Keratinocyte (primary cell): ENCODE measurements at regions not wholly inside any gene's neighbourhood (a gene's known extent, or its start where the extent isn't known, plus 50 kb on each side); places are given as distances from the start of the nearest gene placed in this dataset.

Experiments
- DNase-seq: peaks from one replicate; pipeline ENCODE4 v3.0.0-alpha.2; 2011; ENCODE audit warnings: low read depth, missing footprints, low spot score
- FAIRE-seq: peaks from 2 replicates; lab custom pipeline; 2011; peaks lifted over from hg19 to GRCh38; lab: Jason Lieb, UNC
- H2AFZ ChIP-seq: 2 replicates; pipeline ENCODE4 v1.6.0; 2012; ENCODE audit warnings: low read length, control low read depth, inconsistent platforms; ENCODE audit not compliant: control insufficient read depth
- H3K27ac ChIP-seq: 2 replicates; pipeline ENCODE4 v1.5.1; 2011; ENCODE audit warnings: low read length; ENCODE audit not compliant: control insufficient read depth, insufficient read depth
- H3K27me3 ChIP-seq: 3 replicates; pipeline ENCODE4 v1.6.0; 2011; ENCODE audit warnings: low read length; ENCODE audit not compliant: control insufficient read depth, insufficient read depth; ENCODE audit errors: extremely low read depth
- H3K36me3 ChIP-seq, 2 experiments: 2 replicates in 1 of 2; 3 replicates in 1 of 2; pipeline ENCODE4 v1.5.1; 2011; ENCODE audit warnings: low read length in 2 of 2, mild to moderate bottlenecking in 1 of 2; ENCODE audit not compliant: control insufficient read depth in 2 of 2, insufficient read depth in 2 of 2; ENCODE audit errors: extremely low read depth in 1 of 2
- H3K4me1 ChIP-seq: 3 replicates; pipeline ENCODE4 v1.5.1; 2011; ENCODE audit warnings: low read length; ENCODE audit not compliant: control insufficient read depth, insufficient read depth; ENCODE audit errors: extremely low read depth
- H3K4me2 ChIP-seq: 3 replicates; pipeline ENCODE4 v1.6.0; 2011; ENCODE audit warnings: low read depth, low read length; ENCODE audit not compliant: control insufficient read depth, insufficient read depth; ENCODE audit errors: extremely low read depth
- H3K4me3 ChIP-seq, 3 experiments: fragments of 200-600 bp in 1 of 3; sonication (generic) in 1 of 3; 2 replicates in 2 of 3; 3 replicates in 1 of 3; pipeline ENCODE4 v1.5.1; 2011 to 2016; ENCODE audit warnings: low read length in 3 of 3, mild to moderate bottlenecking in 3 of 3, control low read depth in 2 of 3, inconsistent platforms in 1 of 3, low read depth in 1 of 3, mixed read lengths in 1 of 3, mixed run types in 1 of 3, moderate library complexity in 1 of 3; ENCODE audit not compliant: control insufficient read depth in 2 of 3, insufficient read depth in 2 of 3; ENCODE audit errors: extremely low read depth in 1 of 3
- H3K79me2 ChIP-seq: 2 replicates; pipeline ENCODE4 v1.6.0; 2012; ENCODE audit warnings: low read length; ENCODE audit not compliant: control insufficient read depth, insufficient read depth
- H3K9ac ChIP-seq: 3 replicates; pipeline ENCODE4 v1.6.0; 2011; ENCODE audit warnings: low read length; ENCODE audit not compliant: control insufficient read depth, insufficient read depth; ENCODE audit errors: extremely low read depth
- H3K9me1 ChIP-seq: 3 replicates; pipeline ENCODE4 v1.6.0; 2011; ENCODE audit warnings: low read length; ENCODE audit not compliant: control insufficient read depth, insufficient read depth; ENCODE audit errors: extremely low read depth
- H3K9me3 ChIP-seq: 2 replicates; pipeline ENCODE4 v1.5.1; 2012; ENCODE audit warnings: low read depth, low read length; ENCODE audit not compliant: control insufficient read depth
- H4K20me1 ChIP-seq: 3 replicates; pipeline ENCODE4 v1.6.0; 2011; ENCODE audit warnings: low read length; ENCODE audit not compliant: control insufficient read depth, insufficient read depth; ENCODE audit errors: extremely low read depth
- CTCF ChIP-seq, 3 experiments: IDR thresholded peaks in 1 of 3; conservative IDR thresholded peaks in 1 of 3; optimal IDR thresholded peaks in 1 of 3; 2 replicates in 2 of 3; 3 replicates in 1 of 3; pipeline versions ENCODE3 to v1.5.1; 2011; ENCODE audit warnings: low read length in 3 of 3, mild to moderate bottlenecking in 3 of 3, moderate library complexity in 2 of 3, control low read depth in 1 of 3, inconsistent platforms in 1 of 3; ENCODE audit not compliant: insufficient read depth in 2 of 3; ENCODE audit errors: extremely low read depth in 1 of 3
- EZH2 ChIP-seq: IDR thresholded peaks from one replicate; pipeline ENCODE4 v1.6.1; 2012; ENCODE audit warnings: inconsistent platforms, mild to moderate bottlenecking, low read length, moderate library complexity
- dilution Hi-C: fragments of 300-500 bp; cut with MboI; formaldehyde crosslinking; loops from one replicate; pipeline ENCODE4 v1.7.0; 2020; ENCODE audit warnings: low sequenced_read_pairs; ENCODE audit not compliant: extremely low pct_ligation_motif_present

DNA sequence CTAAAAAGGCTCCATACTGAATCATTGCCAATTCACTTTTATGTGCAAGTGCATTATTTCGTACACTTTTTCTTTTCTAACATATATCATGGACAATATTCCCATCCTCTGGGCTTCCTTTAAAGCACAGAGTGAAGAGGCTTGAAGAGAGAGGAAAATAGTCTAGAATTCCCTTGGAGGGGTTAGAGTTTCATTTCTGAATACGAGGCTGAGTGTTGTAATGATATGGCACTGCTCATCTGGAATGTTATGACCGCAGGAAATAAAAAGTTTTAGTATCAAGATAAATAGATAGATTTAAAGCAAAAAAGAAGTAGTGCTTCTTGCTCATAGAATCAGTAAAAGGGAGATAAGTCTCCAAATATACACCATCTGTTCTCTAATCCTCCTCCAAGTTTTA, 412.3 kb upstream of the SLITRK1 start:
- Histone ChIP-seq H3K9ac (no peak overlapping the region), H3K27me3 (no peaks in the 10 kb centered on the region), H3K27ac (no peak overlapping the region), H3K4me3 (no peak overlapping the region), H3K36me3 (no peaks in the 10 kb centered on the region), H3K9me1 (no peaks in the 10 kb centered on the region), H2AFZ (no peak overlapping the region), H3K9me3 (no peaks in the 10 kb centered on the region), H4K20me1 (no peaks in the 10 kb centered on the region), H3K79me2 (no peaks in the 10 kb centered on the region), H3K4me1 (no peaks in the 10 kb centered on the region), H3K4me2 (no peak overlapping the region)
- no peak for FAIRE-seq
- TF ChIP-seq EZH2 (no peak), CTCF (optimal IDR thresholded peaks at IDR 0.05 in 1 of 3, IDR thresholded peaks at IDR 0.05 in 1 of 3, conservative IDR thresholded peaks at IDR 0.05 in 1 of 3; ENCODE audit: extremely low read depth in 1 of 3, insufficient read depth in 2 of 3, low read length in 3 of 3) (no peak)
- dilution Hi-C loops = no loop called here
- DNase-seq = no peak

DNA sequence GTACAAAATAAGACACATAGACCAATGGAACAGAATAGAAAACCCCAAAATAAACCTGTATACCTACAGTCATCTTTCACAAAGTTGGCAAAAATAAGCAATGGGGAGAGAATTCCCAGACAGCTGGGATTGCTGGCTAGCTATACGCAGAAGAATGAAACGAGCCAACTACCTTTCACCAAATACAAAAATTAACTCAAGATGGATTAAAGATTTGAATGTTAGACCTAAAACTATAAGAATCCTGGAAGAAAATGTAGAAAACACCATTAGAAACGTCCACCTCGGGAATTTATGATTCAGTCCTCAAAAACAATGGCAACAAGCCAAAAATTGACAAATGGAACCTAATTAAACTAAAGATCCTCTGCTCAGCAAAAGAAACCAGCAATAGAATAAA, 408.1 kb upstream of the SLITRK1 start:
- TF ChIP-seq CTCF (optimal IDR thresholded peaks at IDR 0.05 in 1 of 3, IDR thresholded peaks at IDR 0.05 in 1 of 3, conservative IDR thresholded peaks at IDR 0.05 in 1 of 3; ENCODE audit: extremely low read depth in 1 of 3, insufficient read depth in 2 of 3, low read length in 3 of 3) (no peak), EZH2 (no peak)
- H3K9ac ChIP-seq = no peak overlapping the region
- H3K4me2 ChIP-seq = no peak overlapping the region
- no peak overlapping the region for H3K27ac ChIP-seq
- H3K9me3 ChIP-seq = no peaks in the 10 kb centered on the region
- no peaks in the 10 kb centered on the region for H3K36me3 ChIP-seq
- no peak overlapping the region for H2AFZ ChIP-seq
- H3K4me3 ChIP-seq = no peak overlapping the region
- DNase-seq (no peak), FAIRE-seq (no peak)
- H4K20me1 ChIP-seq = no peaks in the 10 kb centered on the region
- no peaks in the 10 kb centered on the region for H3K27me3 ChIP-seq
- no peaks in the 10 kb centered on the region for H3K79me2 ChIP-seq
- H3K9me1 ChIP-seq = no peaks in the 10 kb centered on the region
- H3K4me1 ChIP-seq = no peaks in the 10 kb centered on the region
- dilution Hi-C loops = no loop called here
